Aorta (tissue), 5 donors: ENCODE measurements at regions not wholly inside any gene's neighbourhood (a gene's known extent, or its start where the extent isn't known, plus 50 kb on each side); places are given as distances from the start of the nearest gene placed in this dataset.

ENCODE experiments used
- ATAC-seq: fragments of 200-7000 bp; cut with Tn5 transposase; one replicate; pipeline ENCODE4 v1.9.1; 2022; ENCODE audit warnings: moderate library complexity; ENCODE audit not compliant: low FRiP score
- DNase-seq, 2 donors: peaks; one replicate each; pipeline ENCODE4 v3.0.0-alpha.2; 2020
- H3K27ac ChIP-seq, 2 donors: one replicate each; pipeline ENCODE4 v1.5.1; 2013; ENCODE audit warnings: low read length in 2 of 2, mild to moderate bottlenecking in 2 of 2, moderate library complexity in 2 of 2, control low read depth in 1 of 2, inconsistent platforms in 1 of 2, low read depth in 1 of 2
- H3K27me3 ChIP-seq, 2 donors: one replicate each; pipeline ENCODE4 v1.6.1; 2013; ENCODE audit warnings: control low read depth in 1 of 2, low read length in 1 of 2, mild to moderate bottlenecking in 1 of 2, moderate library complexity in 1 of 2; ENCODE audit not compliant: insufficient read depth in 2 of 2, control insufficient read depth in 1 of 2
- H3K36me3 ChIP-seq, 2 donors: one replicate each; pipeline ENCODE4 v1.6.1; 2013; ENCODE audit warnings: control low read depth in 1 of 2, low read length in 1 of 2, mild to moderate bottlenecking in 1 of 2; ENCODE audit not compliant: insufficient read depth in 2 of 2, control insufficient read depth in 1 of 2
- H3K4me1 ChIP-seq, 2 donors: one replicate each; pipeline ENCODE4 v1.6.1; 2013; ENCODE audit warnings: low read length in 2 of 2, control low read depth in 1 of 2, mild to moderate bottlenecking in 1 of 2, moderate library complexity in 1 of 2; ENCODE audit not compliant: insufficient read depth in 2 of 2, control insufficient read depth in 1 of 2
- H3K4me3 ChIP-seq, 2 donors: one replicate each; pipeline ENCODE4 v1.5.1; 2013; ENCODE audit warnings: low read length in 2 of 2, control low read depth in 1 of 2, mild to moderate bottlenecking in 1 of 2
- H3K9me3 ChIP-seq: one replicate; pipeline ENCODE4 v1.6.1; 2013; ENCODE audit warnings: mild to moderate bottlenecking, low read length; ENCODE audit not compliant: control insufficient read depth
- WGBS, 2 donors: extraction: QIAGEN DNeasy Blood & Tissue Kit; methylation state at CpG; one replicate each; pipeline ENCODE4 v1.1.7; 2013; 5-methylcytosine and 5-hydroxymethylcytosine counted together
- intact Hi-C, 2 donors: fragments of 100-400 bp; cut with DNase I; formaldehyde crosslinking; loops; one replicate each; pipeline versions ENCODE4 v1.14.2 to v1.15.0; 2022
- donor health status: healthy with polysubstance abuse.
- donor health status: Bipolar disorder and iron deficiency.
- donor health status: DM: no; HTN: no; CAD: no.
- donor health status: DM: no; HTN: no; CAD: no.
- donor health status: DM: yes; HTN: yes; CAD: no.

DNA sequence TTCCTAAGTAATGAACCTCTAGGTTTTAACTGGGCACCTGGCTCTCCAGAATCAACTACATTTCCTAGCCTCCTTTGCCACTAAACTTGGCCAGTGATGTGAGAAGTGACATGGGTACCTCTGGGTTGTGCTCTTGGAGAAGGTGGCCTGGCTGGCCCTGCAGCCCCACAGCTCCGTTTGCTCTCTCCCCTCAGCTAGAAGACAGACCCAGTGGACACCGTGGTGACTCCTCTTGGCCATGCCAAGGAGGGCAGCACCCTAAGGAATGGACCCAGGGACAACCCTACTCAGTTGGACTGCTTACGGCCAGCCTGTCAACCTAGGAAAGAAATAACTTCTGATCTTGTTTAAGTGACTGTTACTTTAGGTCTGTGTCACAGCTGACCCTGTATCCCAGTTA, 151.4 kb downstream of the TMEM132E start:
- no peaks in the 10 kb centered on the region for H3K27me3 ChIP-seq
- WGBS, 2 donors, result 69 to 76% methylated on average over 3 of the region's 3 CpGs
- no peaks in the 10 kb centered on the region for H3K9me3 ChIP-seq
- DNase-seq, result no peak
- no peaks in the 10 kb centered on the region for H3K4me1 ChIP-seq
- no peak for ATAC-seq
- H3K36me3 ChIP-seq, result no peaks in the 10 kb centered on the region
- H3K27ac ChIP-seq, result no peak overlapping the region
- H3K4me3 ChIP-seq, result no peak overlapping the region
- intact Hi-C loops, result no loop called here

DNA sequence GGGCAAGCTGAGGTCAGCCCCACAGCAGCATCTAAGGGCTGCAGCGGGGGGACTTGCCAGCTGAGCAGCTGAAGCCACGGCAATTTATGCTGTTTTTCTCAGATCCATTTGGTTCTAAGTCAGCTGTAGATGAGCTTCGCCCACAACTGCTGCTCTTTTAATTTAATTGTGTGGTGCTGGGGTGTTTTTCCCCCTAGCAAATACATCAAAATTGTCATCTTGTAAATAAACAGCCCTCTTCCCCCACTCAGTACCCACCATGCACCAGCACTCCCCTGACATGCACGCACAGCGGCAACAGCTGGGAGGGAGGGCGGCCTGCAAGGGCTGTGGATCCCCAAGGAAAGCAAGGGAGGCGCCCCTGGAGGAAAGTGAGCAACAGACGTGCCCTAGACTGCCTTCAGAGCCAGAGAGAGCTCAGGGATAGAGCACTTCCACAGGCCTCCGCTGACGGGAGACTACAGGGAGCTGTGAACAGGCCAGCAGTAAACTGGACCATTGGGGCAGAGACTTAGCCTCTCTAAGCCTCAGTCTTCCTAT, 149.5 kb downstream of the TMEM132E start:
- no peaks in the 10 kb centered on the region for H3K4me1 ChIP-seq
- H3K9me3 ChIP-seq, result no peaks in the 10 kb centered on the region
- H3K4me3 ChIP-seq, result no peak overlapping the region
- no peaks in the 10 kb centered on the region for H3K36me3 ChIP-seq
- intact Hi-C loops, result no loop called here
- no peaks in the 10 kb centered on the region for H3K27me3 ChIP-seq
- 43 to 45% methylated on average over 10 of the region's 10 CpGs for WGBS, 2 donors
- no peak overlapping the region for H3K27ac ChIP-seq
- no peak for DNase-seq
- ATAC-seq, result no peak

DNA sequence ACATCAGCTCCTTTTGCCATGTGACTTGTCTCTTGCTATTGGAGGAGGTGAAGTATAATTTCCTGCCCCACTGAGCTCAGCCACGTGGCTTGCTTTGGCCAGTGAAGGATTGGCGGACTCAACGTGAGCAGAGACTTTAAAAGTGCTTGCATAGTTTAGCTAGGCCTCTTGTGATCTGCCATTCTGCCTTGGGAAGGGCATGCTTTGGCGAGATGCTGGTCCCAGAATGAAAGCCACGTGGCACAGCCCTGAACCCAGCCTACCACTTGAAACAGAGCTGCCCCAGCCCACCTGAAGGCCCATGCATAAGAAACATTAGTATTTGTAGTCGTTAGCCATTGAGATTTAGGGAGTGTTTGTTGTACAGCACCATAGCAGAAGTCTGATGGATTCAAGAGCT, 148.2 kb downstream of the TMEM132E start:
- Histone ChIP-seq H3K27me3 (no peaks in the 10 kb centered on the region), H3K4me1 (no peaks in the 10 kb centered on the region), H3K36me3 (no peaks in the 10 kb centered on the region), H3K4me3 (no peak overlapping the region), H3K9me3 (no peaks in the 10 kb centered on the region), H3K27ac (no peak overlapping the region)
- WGBS, 2 donors, result 50 to 57% methylated on average over 6 of the region's 6 CpGs
- intact Hi-C loops, result no loop called here
- no peak for DNase-seq
- no peak for ATAC-seq

DNA sequence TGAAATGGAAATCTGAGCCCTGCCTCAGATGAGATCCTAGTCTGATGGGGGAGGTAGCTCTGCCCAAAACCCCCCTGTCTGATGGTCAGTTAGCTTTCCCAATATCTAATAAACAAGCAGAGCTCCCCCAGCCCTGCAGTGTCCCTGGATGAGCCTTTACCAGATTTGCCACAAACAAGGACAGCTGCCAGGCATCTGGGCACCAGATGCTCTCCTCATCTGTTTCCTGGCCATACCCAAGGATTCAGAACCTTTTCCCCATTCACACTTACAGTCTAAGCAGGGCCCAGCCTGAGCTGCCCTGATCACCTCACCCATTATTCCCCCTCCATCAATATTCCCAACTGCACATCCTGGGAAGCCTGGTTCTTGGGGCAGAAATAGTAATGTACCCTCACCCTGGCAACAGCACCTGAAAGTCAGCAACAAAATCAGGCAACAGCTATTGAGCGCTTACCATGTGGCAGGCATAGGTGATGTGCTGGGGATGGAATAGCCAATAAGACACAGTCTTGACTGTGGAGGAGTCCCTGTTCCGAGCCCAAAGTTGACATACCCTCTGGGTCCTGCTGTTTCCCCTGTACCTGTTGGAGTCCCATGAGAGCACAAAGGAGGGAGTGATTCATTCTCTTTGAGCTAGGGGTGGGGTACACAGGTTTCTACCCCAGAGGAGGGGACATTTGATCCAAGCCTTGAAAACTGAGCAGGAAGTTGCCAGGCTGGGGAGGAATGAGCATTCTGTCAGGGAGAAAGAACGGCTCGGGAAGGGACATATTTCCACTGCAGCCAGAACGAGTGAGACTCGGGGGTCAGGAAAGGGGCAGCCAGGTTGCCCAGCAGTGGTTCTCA, 147.4 kb downstream of the TMEM132E start:
- no peak for ATAC-seq
- H3K9me3 ChIP-seq, result no peaks in the 10 kb centered on the region
- DNase-seq, result no peak
- H3K36me3 ChIP-seq, result no peaks in the 10 kb centered on the region
- intact Hi-C loops, result no loop called here
- no peak overlapping the region for H3K4me3 ChIP-seq
- H3K27ac ChIP-seq, result no peak overlapping the region
- no peaks in the 10 kb centered on the region for H3K4me1 ChIP-seq
- no peaks in the 10 kb centered on the region for H3K27me3 ChIP-seq
- 60 to 68% methylated on average over 6 of the region's 6 CpGs for WGBS, 2 donors

DNA sequence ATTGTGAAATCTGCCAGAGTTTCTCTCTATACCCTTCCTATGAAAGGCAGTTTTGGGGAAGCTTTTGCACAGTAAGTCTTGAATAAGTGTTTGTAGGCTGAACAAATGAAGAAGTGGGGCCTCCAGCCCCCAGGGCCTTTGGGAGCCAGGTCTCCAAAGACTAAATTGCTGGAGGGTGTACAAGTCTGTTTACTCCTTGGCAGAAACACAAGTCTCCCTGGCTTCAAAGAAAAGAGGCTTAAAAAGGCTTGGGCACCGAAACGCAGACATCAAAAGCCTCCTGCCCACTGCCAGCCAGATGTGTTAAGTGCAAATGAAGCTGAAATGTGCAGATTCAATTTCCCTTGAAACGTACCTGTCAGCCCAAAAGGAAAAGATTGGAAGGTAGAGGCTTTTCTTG, 146.3 kb downstream of the TMEM132E start:
- Histone ChIP-seq H3K4me3 (no peak overlapping the region), H3K36me3 (no peaks in the 10 kb centered on the region), H3K9me3 (no peaks in the 10 kb centered on the region), H3K4me1 (no peaks in the 10 kb centered on the region), H3K27me3 (no peaks in the 10 kb centered on the region), H3K27ac (no peak overlapping the region)
- WGBS, 2 donors, result 55 to 57% methylated on average over 3 of the region's 3 CpGs
- DNase-seq (no peak), ATAC-seq (no peak)
- intact Hi-C loops, result no loop called here

DNA sequence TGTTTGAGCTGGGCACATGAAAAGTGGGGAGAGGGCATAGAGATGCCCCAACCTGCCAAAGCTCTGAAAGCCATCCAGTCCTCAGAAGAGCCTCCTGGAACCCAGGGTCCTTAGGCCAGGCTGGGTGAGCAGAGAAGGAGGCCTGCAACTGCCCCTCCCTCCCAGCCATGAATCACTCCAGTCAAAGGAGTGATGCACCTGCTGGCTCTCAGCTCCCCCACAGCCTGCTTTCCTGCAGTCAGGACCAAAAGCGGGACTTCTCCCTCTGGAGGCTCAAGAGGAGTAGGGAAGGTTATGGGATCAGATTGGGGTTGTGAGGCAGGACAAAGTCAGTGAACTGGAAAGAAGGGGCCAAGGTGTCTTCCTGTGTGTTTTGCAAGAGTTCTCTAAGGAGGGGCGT, 145.6 kb downstream of the TMEM132E start:
- ATAC-seq (no peak), DNase-seq (no peak)
- WGBS, 2 donors, result 47 to 57% methylated on average over 2 of the region's 2 CpGs
- Histone ChIP-seq H3K9me3 (no peaks in the 10 kb centered on the region), H3K27ac (no peak overlapping the region), H3K4me1 (no peaks in the 10 kb centered on the region), H3K36me3 (no peaks in the 10 kb centered on the region), H3K4me3 (no peak overlapping the region), H3K27me3 (no peaks in the 10 kb centered on the region)
- intact Hi-C loops, result no loop called here

DNA sequence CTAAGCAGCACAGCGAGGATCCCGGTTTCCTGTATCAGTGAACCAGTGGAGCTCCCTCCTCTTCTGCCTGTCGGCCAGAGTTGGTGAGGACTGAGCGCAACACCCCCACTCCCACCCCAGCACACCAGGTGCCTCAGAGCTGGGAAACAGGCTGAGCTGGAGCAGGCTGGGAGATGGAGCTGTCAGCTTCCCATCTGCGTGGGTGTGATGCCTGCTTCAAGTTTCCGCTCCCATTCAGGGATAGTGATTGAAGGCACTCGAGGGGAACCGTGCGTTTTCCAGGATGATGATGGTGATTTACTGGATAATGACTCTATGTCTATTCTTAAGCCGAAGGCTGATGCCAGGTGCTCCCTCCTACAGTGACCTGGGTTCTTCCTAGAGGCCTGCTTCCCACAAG, 144.5 kb downstream of the TMEM132E start:
- no peak overlapping the region for H3K4me3 ChIP-seq
- 73 to 74% methylated on average over 10 of the region's 10 CpGs for WGBS, 2 donors
- DNase-seq (no peak), ATAC-seq (no peak)
- no peaks in the 10 kb centered on the region for H3K9me3 ChIP-seq
- H3K36me3 ChIP-seq, result no peaks in the 10 kb centered on the region
- intact Hi-C loops, result no loop called here
- no peaks in the 10 kb centered on the region for H3K27me3 ChIP-seq
- no peak overlapping the region for H3K27ac ChIP-seq
- no peaks in the 10 kb centered on the region for H3K4me1 ChIP-seq

DNA sequence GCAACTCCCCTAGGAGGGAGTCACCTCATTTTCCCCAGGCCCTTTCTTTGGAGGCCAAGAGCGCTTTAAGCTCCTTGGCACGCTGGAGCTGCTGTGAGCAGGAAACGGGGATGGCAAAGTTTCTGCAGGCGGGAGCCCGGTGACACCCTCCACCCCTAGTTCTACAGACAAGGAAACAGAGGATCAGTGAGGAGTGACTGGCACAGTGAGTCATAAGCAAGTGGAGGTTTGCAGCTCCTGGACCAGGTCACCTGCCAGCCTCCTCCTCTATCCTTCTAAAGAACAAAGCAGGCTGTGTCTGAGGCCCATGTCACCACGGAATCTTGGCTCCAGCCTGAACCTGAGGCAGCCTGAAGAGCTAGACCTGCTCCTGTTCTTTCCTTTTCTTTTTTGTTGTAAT, 141.9 kb downstream of the TMEM132E start:
- H3K27me3 ChIP-seq, result no peaks in the 10 kb centered on the region
- H3K4me1 ChIP-seq, result no peaks in the 10 kb centered on the region
- DNase-seq, result no peak
- no peaks in the 10 kb centered on the region for H3K36me3 ChIP-seq
- WGBS, 2 donors, result 73 to 84% methylated on average over 6 of the region's 6 CpGs
- ATAC-seq, result no peak
- no peaks in the 10 kb centered on the region for H3K9me3 ChIP-seq
- H3K27ac ChIP-seq, result no peak overlapping the region
- intact Hi-C loops, result no loop called here
- H3K4me3 ChIP-seq, result no peak overlapping the region

DNA sequence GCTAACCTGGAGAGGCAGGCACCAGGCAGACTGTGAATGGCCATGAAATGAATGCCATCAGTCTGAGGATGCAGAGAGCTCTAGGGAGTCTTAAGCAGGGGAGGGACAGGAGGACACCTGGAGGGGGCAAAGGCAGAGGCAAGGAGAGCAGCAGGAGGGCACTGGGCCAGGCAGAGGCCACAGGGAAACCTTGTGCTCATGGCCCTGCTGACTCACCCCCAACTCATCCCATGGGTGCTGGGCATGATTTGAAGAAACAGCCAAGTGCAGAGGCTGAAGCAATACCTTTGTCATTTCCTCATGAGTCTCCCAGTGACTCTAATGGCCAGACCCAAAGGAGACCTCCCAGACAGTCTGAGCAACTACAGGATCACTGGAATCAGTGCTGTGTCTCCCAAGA, 141.4 kb downstream of the TMEM132E start:
- ATAC-seq, result no peak

More for the DNA sequence above, 141.4 kb downstream of the TMEM132E start:
- Histone ChIP-seq H3K27me3 (no peaks in the 10 kb centered on the region), H3K27ac (no peak overlapping the region), H3K36me3 (no peaks in the 10 kb centered on the region), H3K4me3 (no peak overlapping the region), H3K4me1 (no peaks in the 10 kb centered on the region), H3K9me3 (no peaks in the 10 kb centered on the region)
- intact Hi-C loops, result no loop called here
- DNase-seq, result no peak
